Chondrocyte (in vitro differentiated cells): ENCODE measurements at regions not wholly inside any gene's neighbourhood (a gene's known extent, or its start where the extent isn't known, plus 50 kb on each side); places are given as distances from the start of the nearest gene placed in this dataset.

Source experiments
- DNase-seq: peaks from one replicate; pipeline ENCODE4 v3.0.0; 2021; ENCODE audit warnings: mixed read lengths, low spot score
- H3K27ac Mint-ChIP-seq: one replicate; pipeline ENCODE4 v1.8.0; 2021; ENCODE audit warnings: mild to moderate bottlenecking, moderate library complexity, mixed read lengths; ENCODE audit not compliant: unreplicated experiment
- H3K27me3 Mint-ChIP-seq: 2 replicates; pipeline ENCODE4 v1.8.0; 2021; ENCODE audit warnings: low read depth, mixed read lengths
- H3K36me3 Mint-ChIP-seq: 2 replicates; pipeline ENCODE4 v1.8.0; 2021; ENCODE audit warnings: low read depth, mixed read lengths
- H3K4me1 Mint-ChIP-seq: 2 replicates; pipeline ENCODE4 v1.8.0; 2021; ENCODE audit warnings: low read depth, mild to moderate bottlenecking, mixed read lengths
- H3K4me3 Mint-ChIP-seq: one replicate; pipeline ENCODE4 v1.8.0; 2021; ENCODE audit warnings: mild to moderate bottlenecking, moderate library complexity, mixed read lengths; ENCODE audit not compliant: unreplicated experiment
- H3K9me3 Mint-ChIP-seq: 2 replicates; pipeline ENCODE4 v1.8.0; 2021; ENCODE audit warnings: low read depth, mixed read lengths
- TF ChIP-seq, protein P1 (sequence below): fragments of 200-600 bp; sonication (generic); IDR thresholded peaks from 2 replicates; pipeline ENCODE4 v1.5.0; 2021; ENCODE audit warnings: antibody characterized with exemption, mild to moderate bottlenecking, moderate library complexity

DNA sequence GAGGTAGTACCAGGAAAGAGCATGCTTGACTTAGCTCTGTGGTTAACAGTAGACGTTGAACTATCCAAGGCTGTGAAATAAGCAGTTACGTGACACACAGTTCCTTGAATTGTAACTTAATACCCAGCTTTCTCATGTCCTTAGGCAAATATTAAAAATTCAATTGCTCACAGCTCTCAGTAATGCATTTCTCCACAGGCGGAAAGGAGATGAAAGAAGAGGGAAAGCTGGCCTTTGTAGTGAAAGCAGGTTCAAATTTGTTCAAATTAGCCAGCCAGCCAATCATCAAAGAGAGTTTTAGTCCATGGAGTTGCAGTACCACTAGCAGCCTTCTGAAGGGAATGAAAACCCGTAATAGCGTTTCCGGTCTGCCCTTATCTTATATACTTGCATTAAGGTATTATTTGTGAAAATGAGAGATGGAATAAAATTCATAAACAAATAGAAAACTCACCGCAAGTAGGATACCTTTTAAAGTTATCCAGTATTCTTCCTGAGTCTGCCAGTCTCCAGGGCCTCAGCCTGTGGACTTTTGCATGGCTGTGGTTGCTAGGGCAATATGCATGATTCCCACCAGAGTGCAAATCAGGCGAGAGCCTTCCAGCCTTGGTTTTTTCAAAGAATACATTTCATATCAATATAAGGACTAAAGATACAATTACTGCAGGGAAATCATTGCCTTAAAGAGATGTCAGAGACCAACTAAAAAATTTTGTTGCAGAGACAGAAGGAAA is 795.5 kb downstream of the TNS3 start:
- Mint-ChIP-seq H3K4me3 (no peak overlapping the region), H3K4me1 (peaks cover 14% of the 10 kb centered on the region), H3K27ac (peak overlapping the region; percentile 49), H3K36me3 (peaks cover 3% of the 10 kb centered on the region), H3K27me3 (no peaks in the 10 kb centered on the region), H3K9me3 (peaks cover 7% of the 10 kb centered on the region)
- TF ChIP-seq, protein P1, sequence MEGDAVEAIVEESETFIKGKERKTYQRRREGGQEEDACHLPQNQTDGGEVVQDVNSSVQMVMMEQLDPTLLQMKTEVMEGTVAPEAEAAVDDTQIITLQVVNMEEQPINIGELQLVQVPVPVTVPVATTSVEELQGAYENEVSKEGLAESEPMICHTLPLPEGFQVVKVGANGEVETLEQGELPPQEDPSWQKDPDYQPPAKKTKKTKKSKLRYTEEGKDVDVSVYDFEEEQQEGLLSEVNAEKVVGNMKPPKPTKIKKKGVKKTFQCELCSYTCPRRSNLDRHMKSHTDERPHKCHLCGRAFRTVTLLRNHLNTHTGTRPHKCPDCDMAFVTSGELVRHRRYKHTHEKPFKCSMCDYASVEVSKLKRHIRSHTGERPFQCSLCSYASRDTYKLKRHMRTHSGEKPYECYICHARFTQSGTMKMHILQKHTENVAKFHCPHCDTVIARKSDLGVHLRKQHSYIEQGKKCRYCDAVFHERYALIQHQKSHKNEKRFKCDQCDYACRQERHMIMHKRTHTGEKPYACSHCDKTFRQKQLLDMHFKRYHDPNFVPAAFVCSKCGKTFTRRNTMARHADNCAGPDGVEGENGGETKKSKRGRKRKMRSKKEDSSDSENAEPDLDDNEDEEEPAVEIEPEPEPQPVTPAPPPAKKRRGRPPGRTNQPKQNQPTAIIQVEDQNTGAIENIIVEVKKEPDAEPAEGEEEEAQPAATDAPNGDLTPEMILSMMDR: peak; percentile 52
- no peak for DNase-seq

DNA sequence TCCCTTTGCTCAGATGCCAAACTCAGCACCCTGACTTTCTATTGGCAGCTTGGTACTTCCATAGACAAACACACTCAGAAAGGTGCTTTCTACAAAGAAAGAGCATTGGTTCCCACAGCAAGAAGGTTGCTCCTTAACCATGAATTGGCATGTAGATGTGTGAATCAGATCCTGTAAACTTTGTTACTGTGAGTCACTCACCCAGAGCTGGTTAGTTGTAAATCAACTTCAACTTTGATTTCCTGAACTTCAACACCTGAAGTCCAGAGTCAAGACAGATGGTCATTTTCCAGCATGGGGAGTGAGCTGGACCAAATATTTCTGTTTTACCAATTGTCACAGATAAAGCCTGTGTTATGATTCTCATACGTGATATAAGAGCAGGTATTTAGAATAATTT is 797.2 kb downstream of the TNS3 start:
- Mint-ChIP-seq H3K9me3 (peaks cover 14% of the 10 kb centered on the region), H3K27me3 (no peaks in the 10 kb centered on the region), H3K27ac (no peak overlapping the region), H3K4me3 (no peak overlapping the region), H3K4me1 (peaks cover 14% of the 10 kb centered on the region), H3K36me3 (peaks cover 3% of the 10 kb centered on the region)
- no peak for DNase-seq
- TF ChIP-seq, protein P1: no peak

DNA sequence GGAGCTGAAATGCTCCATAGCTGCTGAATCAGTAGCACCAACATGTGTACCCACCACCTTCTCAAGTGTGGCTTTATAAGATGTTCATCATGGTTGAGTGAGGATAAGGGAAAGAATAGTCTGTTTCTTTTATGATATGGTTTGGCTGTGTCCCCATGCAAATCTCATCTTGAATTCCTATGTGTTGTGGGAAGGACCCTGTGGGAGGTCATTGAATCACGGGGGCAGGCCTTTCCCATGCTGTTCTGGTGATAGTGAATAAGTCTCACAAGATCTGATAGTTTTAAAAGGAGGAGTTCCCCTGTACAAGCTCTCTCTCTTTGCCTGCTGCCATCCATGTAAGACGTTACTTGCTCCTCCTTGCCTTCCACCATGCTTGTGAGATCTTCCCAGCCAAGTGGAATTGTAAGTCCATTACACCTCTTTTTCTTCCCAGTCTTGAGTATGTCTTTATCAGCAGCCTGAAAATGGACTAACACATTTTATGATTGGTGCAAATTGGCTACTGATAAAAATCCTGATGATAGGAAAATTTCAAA is 799.9 kb downstream of the TNS3 start:
- Mint-ChIP-seq H3K4me3 (no peak overlapping the region), H3K36me3 (peaks cover 8% of the 10 kb centered on the region), H3K9me3 (peaks cover 27% of the 10 kb centered on the region), H3K4me1 (peaks cover 13% of the 10 kb centered on the region), H3K27ac (no peak overlapping the region), H3K27me3 (no peaks in the 10 kb centered on the region)
- TF ChIP-seq, protein P1: no peak
- no peak for DNase-seq

DNA sequence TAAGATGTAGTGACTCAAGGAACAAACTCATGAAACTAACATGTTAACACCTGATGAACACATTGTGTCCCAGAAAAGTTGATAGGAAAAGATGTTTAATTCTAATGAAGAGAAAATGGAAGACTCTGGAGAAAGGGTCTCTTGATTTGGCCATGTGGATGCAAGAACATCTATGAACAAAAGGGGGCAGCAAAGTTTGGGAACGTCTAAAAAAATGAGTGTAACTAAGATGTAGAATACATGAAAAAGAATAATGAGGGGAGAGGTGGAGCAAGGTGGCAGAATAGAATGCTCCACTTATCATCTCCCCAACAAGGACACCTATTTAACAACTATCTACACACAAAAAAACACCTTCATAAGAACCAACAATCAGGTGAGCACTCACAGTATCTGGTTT is 805.1 kb downstream of the TNS3 start:
- H3K27ac Mint-ChIP-seq: no peak overlapping the region
- no peak overlapping the region for H3K4me3 Mint-ChIP-seq
- no peaks in the 10 kb centered on the region for H3K27me3 Mint-ChIP-seq
- TF ChIP-seq, protein P1: peak; percentile 77
- peaks cover 24% of the 10 kb centered on the region for H3K4me1 Mint-ChIP-seq
- DNase-seq: no peak
- peaks cover 23% of the 10 kb centered on the region for H3K9me3 Mint-ChIP-seq
- peaks cover 5% of the 10 kb centered on the region for H3K36me3 Mint-ChIP-seq

DNA sequence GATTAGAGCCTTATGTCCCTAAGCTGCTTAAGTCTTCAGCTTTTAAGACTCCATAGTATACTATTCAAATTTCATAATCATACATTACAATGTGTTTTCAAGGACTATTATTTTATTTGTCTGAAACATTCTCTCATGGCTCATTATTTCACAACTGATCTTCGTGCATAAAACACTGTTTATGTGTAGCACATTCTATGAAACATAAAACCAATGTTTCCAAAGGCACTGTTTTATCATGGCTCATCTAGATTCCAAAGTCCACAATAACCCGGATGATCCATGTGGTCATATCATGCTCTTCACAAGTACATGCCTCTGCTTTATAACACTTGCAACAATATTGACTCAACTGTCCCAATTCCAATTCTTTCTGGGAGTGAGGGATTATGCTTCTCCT is 806.1 kb downstream of the TNS3 start:
- H3K4me1 Mint-ChIP-seq: peaks cover 24% of the 10 kb centered on the region
- no peak overlapping the region for H3K27ac Mint-ChIP-seq
- H3K27me3 Mint-ChIP-seq: no peaks in the 10 kb centered on the region
- DNase-seq: no peak
- H3K9me3 Mint-ChIP-seq: peaks cover 18% of the 10 kb centered on the region
- TF ChIP-seq, protein P1: no peak
- peaks cover 5% of the 10 kb centered on the region for H3K36me3 Mint-ChIP-seq
- H3K4me3 Mint-ChIP-seq: no peak overlapping the region
